ENCODE measurements at regions not wholly inside any gene's neighbourhood (a gene's known extent, or its start where the extent isn't known, plus 50 kb on each side); places are given as distances from the start of the nearest gene placed in this dataset.

- no peak for DNase-seq
Observed at GRCh38 chr22:49197505-49197904, 630.2 kb downstream of the BRD1 start.

DNA sequence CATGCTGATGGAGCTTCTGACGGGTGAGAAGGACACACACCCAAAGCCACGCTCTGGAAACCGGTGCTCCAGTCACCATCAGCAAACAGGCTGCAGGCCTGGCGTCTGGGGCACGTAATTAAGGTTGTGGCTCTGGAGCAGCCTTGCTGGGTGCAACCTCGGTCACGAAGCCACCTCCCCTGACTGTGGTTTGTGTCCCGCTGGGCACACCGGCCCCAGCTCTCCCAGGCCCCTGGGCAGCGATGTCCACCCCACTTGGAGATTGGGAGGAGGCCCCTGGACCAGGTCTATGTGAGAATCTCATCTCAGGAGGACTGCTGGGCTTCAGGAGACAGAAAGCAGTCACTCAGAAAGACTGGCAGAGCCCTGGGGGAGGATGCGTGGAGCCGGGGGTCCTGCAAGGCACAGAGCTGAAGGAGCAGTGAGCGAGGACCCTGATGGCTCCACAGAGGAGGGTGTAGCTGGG is 631.6 kb downstream of the BRD1 start:
- DNase-seq, result no peak

DNA sequence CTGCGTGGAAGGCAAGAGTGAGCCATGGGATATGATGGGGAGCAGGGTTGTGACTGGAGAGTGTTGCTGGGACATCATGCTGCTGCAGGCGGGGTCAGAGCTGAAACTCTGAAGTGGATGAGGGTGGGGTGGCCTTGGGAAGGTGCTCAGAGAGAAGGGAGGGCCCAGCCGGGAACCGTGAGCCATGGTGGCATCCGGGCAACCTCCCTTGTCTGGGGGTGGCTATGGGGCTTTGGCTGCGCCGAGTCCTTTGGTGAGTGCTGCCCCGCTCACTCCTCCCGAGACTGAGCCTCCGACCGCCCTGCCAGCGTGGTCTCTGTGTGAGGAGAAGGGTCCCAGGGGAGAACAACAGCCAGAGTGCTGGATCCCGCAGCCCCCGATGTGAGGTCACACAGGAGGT is 632.0 kb downstream of the BRD1 start:
- DNase-seq, result no peak

- no peak for DNase-seq
Observed at GRCh38 chr22:49193901-49194465, 633.7 kb downstream of the BRD1 start.

GRCh38 chr22:49193348-49193747 is 634.3 kb downstream of the BRD1 start:
- DNase-seq, result no peak

DNA sequence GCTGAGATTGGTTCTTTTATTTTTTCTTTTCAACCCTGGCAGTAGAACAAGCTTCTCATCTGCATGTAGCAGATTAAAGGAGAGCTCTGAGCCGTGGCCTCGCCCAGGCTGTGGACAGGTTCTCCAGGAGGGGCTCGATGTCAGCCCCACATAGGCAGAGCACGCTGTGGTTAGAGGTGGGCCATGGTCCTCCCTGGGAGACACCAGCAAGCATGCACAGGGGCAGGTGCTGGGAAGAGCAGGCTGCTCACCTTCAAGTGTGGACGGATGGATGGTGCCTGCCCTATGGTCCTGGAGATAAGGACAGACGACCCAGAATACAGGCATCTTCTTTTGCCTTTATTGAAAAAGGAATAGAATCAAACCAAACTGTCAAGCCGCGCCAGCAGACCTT is 634.8 kb downstream of the BRD1 start:
- DNase-seq, result no peak

- DNase-seq, result no peak
Observed at GRCh38 chr22:49192180-49192856, 635.4 kb downstream of the BRD1 start.

- no peak for DNase-seq
Observed at GRCh38 chr22:49191506-49191980, 636.1 kb downstream of the BRD1 start.

- no peak for DNase-seq
Observed at GRCh38 chr22:49190816-49191505, 636.7 kb downstream of the BRD1 start.

DNA sequence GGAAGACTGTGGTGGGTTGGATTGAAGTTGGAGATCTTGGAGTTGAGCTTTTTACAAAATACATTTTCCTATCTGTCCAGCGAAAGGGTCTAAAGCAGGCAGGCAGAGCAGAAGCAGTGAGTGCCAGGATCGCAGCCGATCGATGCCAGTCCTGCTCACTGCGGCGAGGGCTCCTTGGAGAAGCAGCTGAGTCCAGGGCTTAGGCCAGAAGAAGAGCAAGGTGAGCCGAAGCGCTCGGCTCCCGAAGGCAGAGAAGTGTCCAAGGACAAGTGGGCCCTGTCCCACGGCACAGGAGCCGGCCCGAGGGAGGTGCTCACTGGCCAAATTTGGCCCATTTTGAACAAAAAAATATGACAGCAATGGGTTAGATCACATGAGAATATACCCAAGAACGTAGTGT is 637.8 kb downstream of the BRD1 start:
- no peak for DNase-seq

DNA sequence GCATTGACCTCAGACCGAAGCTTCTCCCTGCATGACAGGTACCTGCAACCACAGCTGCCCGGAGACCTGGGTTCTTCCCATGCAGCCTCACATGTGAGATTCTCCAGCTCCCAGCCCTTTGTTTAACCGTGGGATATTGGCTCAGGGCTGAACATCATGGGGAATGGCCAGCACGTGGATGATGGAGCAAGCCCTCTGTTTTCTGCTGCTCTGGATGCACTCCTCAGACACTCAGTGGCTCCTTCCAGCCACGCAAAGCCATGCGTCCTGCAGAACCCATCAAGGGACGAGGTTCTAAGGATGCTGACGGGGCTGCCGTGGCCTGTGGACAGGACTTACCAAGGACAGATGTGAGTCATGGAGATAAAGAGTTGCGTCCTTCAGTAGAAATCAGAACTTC is 639.1 kb downstream of the BRD1 start:
- no peak for DNase-seq

- DNase-seq, result no peak
Observed at GRCh38 chr22:49188091-49188490, 639.6 kb downstream of the BRD1 start.

DNA sequence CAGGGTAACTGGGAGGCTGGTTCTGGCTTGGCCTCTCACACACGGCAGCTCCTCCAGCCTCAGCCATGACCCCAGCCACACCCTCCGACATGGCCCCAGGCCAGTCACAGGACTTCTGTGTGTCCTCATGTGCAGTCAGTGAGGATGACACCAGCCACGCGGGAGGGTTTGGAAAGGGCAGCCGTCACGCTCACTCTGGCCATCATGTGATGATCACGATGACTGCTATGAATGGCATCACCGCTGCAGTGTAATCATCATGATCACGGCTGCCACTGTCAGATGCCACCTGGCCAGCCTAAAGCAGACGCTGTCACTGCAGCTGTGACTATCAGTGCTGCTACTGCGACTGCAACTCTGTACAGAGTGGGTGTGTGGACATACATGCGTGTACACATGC is 640.9 kb downstream of the BRD1 start:
- DNase-seq, result no peak

GRCh38 chr22:49186293-49186692 is 641.4 kb downstream of the BRD1 start:
- DNase-seq, result no peak

- DNase-seq, result no peak
Observed at GRCh38 chr22:49185312-49185969, 642.2 kb downstream of the BRD1 start.

GRCh38 chr22:49184736-49185135 is 642.9 kb downstream of the BRD1 start:
- DNase-seq, result no peak

GRCh38 chr22:49183826-49184216 is 643.9 kb downstream of the BRD1 start:
- DNase-seq, result no peak

GRCh38 chr22:49183208-49183825 is 644.4 kb downstream of the BRD1 start:
- no peak for DNase-seq

- no peak for DNase-seq
Observed at GRCh38 chr22:49182416-49182815, 645.3 kb downstream of the BRD1 start.

- no peak for DNase-seq
Observed at GRCh38 chr22:49181942-49182341, 645.7 kb downstream of the BRD1 start.

DNA sequence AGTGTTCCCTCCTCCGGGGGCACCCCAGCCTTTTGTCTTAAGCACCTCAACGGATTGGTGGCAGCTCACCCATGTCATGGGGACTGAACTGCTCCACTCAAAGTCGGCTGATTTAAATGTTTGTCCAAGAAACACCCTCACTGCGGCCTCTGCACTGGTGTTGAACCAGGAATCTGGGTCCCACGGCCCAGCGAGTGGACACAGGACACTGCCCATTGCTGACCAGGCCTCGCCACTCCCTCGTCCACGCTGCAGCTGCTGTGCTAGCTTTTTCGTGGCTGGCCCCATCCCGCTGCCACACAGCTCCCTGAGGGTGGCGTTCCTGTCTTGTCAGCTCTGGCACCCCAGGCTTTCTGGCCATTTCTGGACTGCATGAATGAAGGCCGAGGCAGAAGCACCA is 646.2 kb downstream of the BRD1 start:
- no peak for DNase-seq

DNA sequence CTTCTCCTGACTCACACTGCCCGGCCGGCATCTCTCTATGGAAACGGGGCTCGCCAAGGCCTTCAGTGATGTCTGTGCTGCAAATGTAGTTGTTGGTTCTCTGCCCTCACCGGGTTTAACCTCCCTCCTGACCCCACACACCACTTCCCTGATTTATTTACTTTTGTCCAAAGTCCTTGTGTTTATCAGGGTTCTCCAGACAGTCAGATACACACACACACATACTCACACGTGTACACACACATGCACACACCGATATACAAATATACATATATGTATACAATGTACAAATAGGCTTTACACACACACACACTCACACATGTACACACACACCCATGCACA is 647.0 kb downstream of the BRD1 start:
- no peak for DNase-seq

All from activated CD4-positive, alpha-beta T cell treated with anti-CD3 and anti-CD28 coated beads for 1 hour (primary cell).